SK-N-SH treated with all-trans-retinoic acid at 6 μM for 48 hours (cell line): ENCODE measurements at regions not wholly inside any gene's neighbourhood (a gene's known extent, or its start where the extent isn't known, plus 50 kb on each side); places are given as distances from the start of the nearest gene placed in this dataset.

Experiments
- ATAC-seq: fragments of 200-7000 bp; cut with Tn5 transposase; 3 replicates; pipeline ENCODE4 v1.9.1; 2020; ENCODE audit warnings: mild to moderate bottlenecking, moderate library complexity
- ARNTL ChIP-seq: fragments of 450-650 bp; formaldehyde crosslinking; IDR thresholded peaks from 2 replicates; pipeline ENCODE4 v1.5.0; 2020; ENCODE audit warnings: low read depth, mild to moderate bottlenecking, moderate library complexity, borderline replicate concordance
- BACH2 ChIP-seq: fragments of 250-450 bp; sonication (Bioruptor Pico); IDR thresholded peaks from 2 replicates; pipeline ENCODE4 v1.9.0; 2021; ENCODE audit warnings: mild to moderate bottlenecking, borderline replicate concordance
- CSDC2 ChIP-seq: fragments of 250-450 bp; sonication (Bioruptor Pico); IDR thresholded peaks from 2 replicates; pipeline ENCODE4 v1.5.0; 2020; ENCODE audit warnings: mild to moderate bottlenecking, moderate library complexity
- ESRRG ChIP-seq: fragments of 250-450 bp; sonication (Bioruptor Pico); IDR thresholded peaks from 2 replicates; pipeline ENCODE4 v1.6.1; 2021; ENCODE audit warnings: mild to moderate bottlenecking
- GLIS3 ChIP-seq: fragments of 250-450 bp; sonication (Bioruptor Pico); IDR thresholded peaks from 2 replicates; pipeline ENCODE4 v1.5.0; 2020; ENCODE audit warnings: mild to moderate bottlenecking, moderate library complexity
- ISL1 ChIP-seq: fragments of 250-450 bp; sonication (Bioruptor Pico); IDR thresholded peaks from 2 replicates; pipeline ENCODE4 v2.1.2; 2022; ENCODE audit warnings: mild to moderate bottlenecking, moderate library complexity
- PATZ1 ChIP-seq: fragments of 250-450 bp; sonication (Bioruptor Pico); IDR thresholded peaks from 2 replicates; pipeline ENCODE4 v1.8.0; 2020; ENCODE audit warnings: mild to moderate bottlenecking, moderate library complexity, borderline replicate concordance
- POU6F1 ChIP-seq: fragments of 250-450 bp; sonication (Bioruptor Pico); IDR thresholded peaks from 2 replicates; pipeline ENCODE4 v1.8.0; 2021; ENCODE audit warnings: low read depth, mild to moderate bottlenecking, moderate library complexity, borderline replicate concordance
- PPARA ChIP-seq: fragments of 250-450 bp; sonication (Bioruptor Pico); IDR thresholded peaks from 2 replicates; pipeline ENCODE4 v1.5.0; 2020; ENCODE audit warnings: mild to moderate bottlenecking, borderline replicate concordance
- SNAI2 ChIP-seq: fragments of 250-450 bp; sonication (Bioruptor Pico); IDR thresholded peaks from 2 replicates; pipeline ENCODE4 v1.5.0; 2020; ENCODE audit warnings: mild to moderate bottlenecking, moderate library complexity
- TCF4 ChIP-seq: fragments of 250-450 bp; sonication (Bioruptor Pico); IDR thresholded peaks from 2 replicates; pipeline ENCODE4 v1.8.0; 2021; ENCODE audit warnings: mild to moderate bottlenecking, moderate library complexity, borderline replicate concordance
- TOX ChIP-seq: fragments of 250-450 bp; sonication (Bioruptor Pico); IDR thresholded peaks from 2 replicates; pipeline ENCODE4 v1.8.0; 2021; ENCODE audit warnings: mild to moderate bottlenecking, moderate library complexity, borderline replicate concordance
- ZC3H10 ChIP-seq: fragments of 250-450 bp; sonication (Bioruptor Pico); IDR thresholded peaks from 2 replicates; pipeline ENCODE4 v1.5.1; 2021; ENCODE audit warnings: mild to moderate bottlenecking, moderate library complexity
- ZFP3 ChIP-seq: fragments of 250-450 bp; sonication (Bioruptor Pico); IDR thresholded peaks from 2 replicates; pipeline ENCODE4 v1.5.0; 2020; ENCODE audit warnings: mild to moderate bottlenecking, moderate library complexity
- ZFP30 ChIP-seq: fragments of 450-650 bp; formaldehyde crosslinking; IDR thresholded peaks from 2 replicates; pipeline ENCODE4 v1.5.0; 2022; ENCODE audit warnings: mild to moderate bottlenecking, moderate library complexity
- ZNF565 ChIP-seq: fragments of 450-650 bp; formaldehyde crosslinking; conservative IDR thresholded peaks from 2 replicates; pipeline ENCODE4 v1.5.0; 2020; ENCODE audit warnings: low read depth, mild to moderate bottlenecking, moderate library complexity
- ZNF70 ChIP-seq: fragments of 450-650 bp; formaldehyde crosslinking; IDR thresholded peaks from 2 replicates; pipeline ENCODE4 v1.5.0; 2020; ENCODE audit warnings: mild to moderate bottlenecking, moderate library complexity
- ZNF8 ChIP-seq: fragments of 450-650 bp; formaldehyde crosslinking; IDR thresholded peaks from 2 replicates; pipeline ENCODE4 v1.5.0; 2020; ENCODE audit warnings: mild to moderate bottlenecking, moderate library complexity
- TF ChIP-seq, protein P1 (sequence below): fragments of 250-450 bp; sonication (Bioruptor Pico); IDR thresholded peaks from 2 replicates; pipeline ENCODE4 v1.5.1; 2021; ENCODE audit warnings: mild to moderate bottlenecking, moderate library complexity
- TF ChIP-seq, protein P2 (sequence below): fragments of 250-450 bp; sonication (Bioruptor Pico); IDR thresholded peaks from 2 replicates; pipeline ENCODE4 v1.5.1; 2020; ENCODE audit warnings: low read depth, mild to moderate bottlenecking, moderate library complexity
- TF ChIP-seq, protein P3 (sequence below): fragments of 250-450 bp; sonication (Bioruptor Pico); IDR thresholded peaks from 2 replicates; pipeline ENCODE4 v1.5.0; 2020; ENCODE audit warnings: mild to moderate bottlenecking, moderate library complexity

DNA sequence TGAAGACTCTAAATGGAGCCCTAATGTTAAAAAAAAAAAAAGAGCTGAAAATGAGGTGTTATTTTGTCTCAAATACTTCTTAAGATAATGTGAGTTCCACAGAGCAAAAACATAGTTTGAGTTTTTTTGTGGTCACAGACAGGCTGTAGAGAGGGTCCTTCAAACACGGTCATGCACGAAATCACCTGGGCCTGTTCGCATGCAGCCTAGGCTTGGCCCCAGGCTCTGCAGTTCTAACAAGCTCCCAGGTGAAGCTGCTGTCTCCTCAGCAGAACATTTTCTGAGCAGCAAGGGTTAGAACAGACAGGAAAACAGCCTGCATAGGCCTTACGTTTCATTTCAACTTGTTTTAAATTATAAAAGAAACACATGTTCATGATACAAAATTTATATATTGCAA is 65.4 kb upstream of the TBPL2 start:
- TF ChIP-seq POU6F1 (CRISPR knock-in tag) (no peak), ZNF70 (CRISPR knock-in tag) (no peak), PPARA (CRISPR knock-in tag) (no peak), PATZ1 (CRISPR knock-in tag) (no peak), ZNF8 (no peak), ESRRG (CRISPR knock-in tag) (no peak), ZFP30 (CRISPR knock-in tag) (no peak), ZFP3 (CRISPR knock-in tag) (no peak), SNAI2 (CRISPR knock-in tag) (no peak), BACH2 (no peak)
- TF ChIP-seq, protein P1, sequence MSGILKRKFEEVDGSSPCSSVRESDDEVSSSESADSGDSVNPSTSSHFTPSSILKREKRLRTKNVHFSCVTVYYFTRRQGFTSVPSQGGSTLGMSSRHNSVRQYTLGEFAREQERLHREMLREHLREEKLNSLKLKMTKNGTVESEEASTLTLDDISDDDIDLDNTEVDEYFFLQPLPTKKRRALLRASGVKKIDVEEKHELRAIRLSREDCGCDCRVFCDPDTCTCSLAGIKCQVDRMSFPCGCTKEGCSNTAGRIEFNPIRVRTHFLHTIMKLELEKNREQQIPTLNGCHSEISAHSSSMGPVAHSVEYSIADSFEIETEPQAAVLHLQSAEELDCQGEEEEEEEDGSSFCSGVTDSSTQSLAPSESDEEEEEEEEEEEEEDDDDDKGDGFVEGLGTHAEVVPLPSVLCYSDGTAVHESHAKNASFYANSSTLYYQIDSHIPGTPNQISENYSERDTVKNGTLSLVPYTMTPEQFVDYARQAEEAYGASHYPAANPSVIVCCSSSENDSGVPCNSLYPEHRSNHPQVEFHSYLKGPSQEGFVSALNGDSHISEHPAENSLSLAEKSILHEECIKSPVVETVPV: no peak
- TF ChIP-seq, protein P2, sequence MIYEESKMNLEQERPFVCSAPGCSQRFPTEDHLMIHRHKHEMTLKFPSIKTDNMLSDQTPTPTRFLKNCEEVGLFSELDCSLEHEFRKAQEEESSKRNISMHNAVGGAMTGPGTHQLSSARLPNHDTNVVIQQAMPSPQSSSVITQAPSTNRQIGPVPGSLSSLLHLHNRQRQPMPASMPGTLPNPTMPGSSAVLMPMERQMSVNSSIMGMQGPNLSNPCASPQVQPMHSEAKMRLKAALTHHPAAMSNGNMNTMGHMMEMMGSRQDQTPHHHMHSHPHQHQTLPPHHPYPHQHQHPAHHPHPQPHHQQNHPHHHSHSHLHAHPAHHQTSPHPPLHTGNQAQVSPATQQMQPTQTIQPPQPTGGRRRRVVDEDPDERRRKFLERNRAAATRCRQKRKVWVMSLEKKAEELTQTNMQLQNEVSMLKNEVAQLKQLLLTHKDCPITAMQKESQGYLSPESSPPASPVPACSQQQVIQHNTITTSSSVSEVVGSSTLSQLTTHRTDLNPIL: no peak
- ATAC-seq: no peak

DNA sequence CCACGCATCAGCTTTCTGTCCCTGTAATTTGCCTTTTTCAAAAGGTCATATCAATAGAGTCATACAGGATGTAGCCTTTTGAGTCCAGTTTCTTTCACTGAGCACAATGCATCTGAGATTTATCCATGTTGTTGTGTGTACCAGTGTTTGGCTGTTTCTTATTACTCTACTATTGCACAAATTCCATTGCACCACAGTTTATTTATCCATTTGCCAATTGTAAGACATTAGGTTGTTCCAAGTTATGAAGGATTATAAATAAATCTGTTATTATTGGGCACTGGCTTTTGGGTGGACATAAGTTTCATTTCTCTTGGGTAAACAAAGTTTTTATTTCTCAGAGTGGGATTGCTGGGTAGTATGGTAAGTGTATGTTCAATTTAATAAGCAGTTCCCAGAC is 68.3 kb upstream of the TBPL2 start:
- no peak for ATAC-seq
- TF ChIP-seq, protein P1: no peak
- TF ChIP-seq GLIS3 (no peak), SNAI2 (CRISPR knock-in tag) (no peak), ARNTL (CRISPR knock-in tag) (no peak), ZC3H10 (CRISPR knock-in tag) (no peak), BACH2 (no peak), ZFP30 (CRISPR knock-in tag) (no peak), TCF4 (CRISPR knock-in tag) (no peak)
- TF ChIP-seq, protein P2: no peak

DNA sequence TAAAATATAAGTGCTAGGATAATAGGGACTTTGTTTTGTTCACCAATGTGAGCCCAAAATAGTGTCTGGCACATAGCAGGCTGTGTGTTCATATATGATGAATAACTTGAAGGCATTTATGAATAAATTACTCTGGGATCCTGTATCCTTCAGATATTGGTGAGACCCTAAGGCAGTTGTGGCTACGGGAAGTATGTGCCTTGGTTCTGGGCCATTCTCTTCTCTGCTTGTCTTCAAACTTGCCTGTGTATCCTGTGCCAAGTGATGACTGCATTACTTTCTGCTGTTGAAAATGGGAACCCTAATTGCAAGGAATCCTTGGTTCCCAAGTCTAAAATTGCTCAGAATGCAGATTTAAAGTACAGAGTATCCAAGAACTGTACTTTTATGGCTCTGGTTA is 67.6 kb upstream of the KTN1 start:
- TF ChIP-seq ZNF565: no peak
- no peak for TF ChIP-seq ESRRG (CRISPR knock-in tag)
- TF ChIP-seq ARNTL (CRISPR knock-in tag): no peak
- TF ChIP-seq ISL1 (CRISPR knock-in tag): no peak
- TF ChIP-seq, protein P3, sequence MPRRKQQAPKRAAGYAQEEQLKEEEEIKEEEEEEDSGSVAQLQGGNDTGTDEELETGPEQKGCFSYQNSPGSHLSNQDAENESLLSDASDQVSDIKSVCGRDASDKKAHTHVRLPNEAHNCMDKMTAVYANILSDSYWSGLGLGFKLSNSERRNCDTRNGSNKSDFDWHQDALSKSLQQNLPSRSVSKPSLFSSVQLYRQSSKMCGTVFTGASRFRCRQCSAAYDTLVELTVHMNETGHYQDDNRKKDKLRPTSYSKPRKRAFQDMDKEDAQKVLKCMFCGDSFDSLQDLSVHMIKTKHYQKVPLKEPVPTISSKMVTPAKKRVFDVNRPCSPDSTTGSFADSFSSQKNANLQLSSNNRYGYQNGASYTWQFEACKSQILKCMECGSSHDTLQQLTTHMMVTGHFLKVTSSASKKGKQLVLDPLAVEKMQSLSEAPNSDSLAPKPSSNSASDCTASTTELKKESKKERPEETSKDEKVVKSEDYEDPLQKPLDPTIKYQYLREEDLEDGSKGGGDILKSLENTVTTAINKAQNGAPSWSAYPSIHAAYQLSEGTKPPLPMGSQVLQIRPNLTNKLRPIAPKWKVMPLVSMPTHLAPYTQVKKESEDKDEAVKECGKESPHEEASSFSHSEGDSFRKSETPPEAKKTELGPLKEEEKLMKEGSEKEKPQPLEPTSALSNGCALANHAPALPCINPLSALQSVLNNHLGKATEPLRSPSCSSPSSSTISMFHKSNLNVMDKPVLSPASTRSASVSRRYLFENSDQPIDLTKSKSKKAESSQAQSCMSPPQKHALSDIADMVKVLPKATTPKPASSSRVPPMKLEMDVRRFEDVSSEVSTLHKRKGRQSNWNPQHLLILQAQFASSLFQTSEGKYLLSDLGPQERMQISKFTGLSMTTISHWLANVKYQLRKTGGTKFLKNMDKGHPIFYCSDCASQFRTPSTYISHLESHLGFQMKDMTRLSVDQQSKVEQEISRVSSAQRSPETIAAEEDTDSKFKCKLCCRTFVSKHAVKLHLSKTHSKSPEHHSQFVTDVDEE (CRISPR knock-in tag): no peak
- TF ChIP-seq TOX (CRISPR knock-in tag): no peak
- TF ChIP-seq, protein P2: no peak
- TF ChIP-seq CSDC2 (CRISPR knock-in tag): no peak
- TF ChIP-seq ZNF70 (CRISPR knock-in tag): no peak
- TF ChIP-seq, all 23 proteins: peak for 0
- ATAC-seq: no peak
